Mesenchymal stem cell (in vitro differentiated cells and primary cell): ENCODE measurements at regions not wholly inside any gene's neighbourhood (a gene's known extent, or its start where the extent isn't known, plus 50 kb on each side); places are given as distances from the start of the nearest gene placed in this dataset.

Experiments
- DNase-seq: peaks from one replicate; pipeline ENCODE4 v3.0.0-alpha.2; 2013
- H2AFZ ChIP-seq: one replicate; pipeline ENCODE4 v1.6.1; 2013; ENCODE audit warnings: low read depth, mild to moderate bottlenecking, control low read depth, inconsistent platforms, low read length, moderate library complexity
- H2AK5ac ChIP-seq: 2 replicates; pipeline ENCODE4 v1.6.1; 2013; ENCODE audit warnings: low read length, moderate library complexity, mild to moderate bottlenecking, inconsistent platforms; ENCODE audit not compliant: severe bottlenecking
- H2BK120ac ChIP-seq: one replicate; pipeline ENCODE4 v1.6.1; 2013; ENCODE audit warnings: low read depth, mild to moderate bottlenecking, inconsistent platforms, low read length, moderate library complexity
- H2BK12ac ChIP-seq, 2 experiments: one replicate each; pipeline ENCODE4 v1.6.1; 2013; ENCODE audit warnings: inconsistent platforms in 2 of 2, low read length in 2 of 2, mild to moderate bottlenecking in 2 of 2, moderate library complexity in 2 of 2, control low read depth in 1 of 2
- H2BK15ac ChIP-seq: one replicate; pipeline ENCODE4 v1.6.1; 2013; ENCODE audit warnings: mild to moderate bottlenecking, low read depth, inconsistent platforms; ENCODE audit not compliant: poor library complexity, severe bottlenecking
- H2BK5ac ChIP-seq: 2 replicates; pipeline ENCODE4 v1.6.1; 2013; ENCODE audit warnings: low read depth, mild to moderate bottlenecking, low read length, control low read depth, inconsistent platforms; ENCODE audit not compliant: poor library complexity, severe bottlenecking
- H3K14ac ChIP-seq, 2 experiments: one replicate each; pipeline ENCODE4 v1.6.1; 2013; ENCODE audit warnings: inconsistent platforms in 2 of 2, low read length in 2 of 2, control low read depth in 1 of 2, mild to moderate bottlenecking in 1 of 2, moderate library complexity in 1 of 2
- H3K18ac ChIP-seq, 2 experiments: one replicate each; pipeline ENCODE4 v1.6.1; 2013; ENCODE audit warnings: inconsistent platforms in 2 of 2, low read length in 2 of 2, control low read depth in 1 of 2, low read depth in 1 of 2, mild to moderate bottlenecking in 1 of 2
- H3K23ac ChIP-seq, 2 experiments: one replicate each; pipeline ENCODE4 v1.6.1; 2013; ENCODE audit warnings: inconsistent platforms in 2 of 2, low read length in 2 of 2, mild to moderate bottlenecking in 2 of 2, moderate library complexity in 2 of 2, control low read depth in 1 of 2
- H3K27ac ChIP-seq: 2 replicates; pipeline ENCODE4 v1.5.1; 2013; ENCODE audit warnings: mild to moderate bottlenecking, moderate library complexity, low read length, control low read depth, inconsistent platforms; ENCODE audit not compliant: poor library complexity, severe bottlenecking
- H3K27me3 ChIP-seq, 2 experiments: 2 replicates each; pipeline versions ENCODE4 v1.6.1 to v1.7.0; 2013; ENCODE audit warnings: low read length in 2 of 2, mild to moderate bottlenecking in 2 of 2, moderate library complexity in 2 of 2, control low read depth in 1 of 2, inconsistent platforms in 1 of 2; ENCODE audit not compliant: control insufficient read depth in 1 of 2, insufficient read depth in 1 of 2
- H3K36me3 ChIP-seq, 2 experiments: 2 replicates each; pipeline versions ENCODE4 v1.6.1 to v1.7.0; 2013; ENCODE audit warnings: low read length in 2 of 2, control low read depth in 1 of 2, inconsistent platforms in 1 of 2, low read depth in 1 of 2, mild to moderate bottlenecking in 1 of 2; ENCODE audit not compliant: insufficient read depth in 2 of 2, control insufficient read depth in 1 of 2
- H3K4ac ChIP-seq, 2 experiments: one replicate each; pipeline ENCODE4 v1.6.1; 2013; ENCODE audit warnings: inconsistent platforms in 2 of 2, low read length in 2 of 2, mild to moderate bottlenecking in 2 of 2, moderate library complexity in 2 of 2, control low read depth in 1 of 2, low read depth in 1 of 2
- H3K4me1 ChIP-seq: 2 replicates; pipeline ENCODE4 v1.6.1; 2013; ENCODE audit warnings: low read depth, low read length, control low read depth; ENCODE audit not compliant: control insufficient read depth, insufficient read depth
- H3K4me2 ChIP-seq: 2 replicates; pipeline ENCODE4 v1.6.1; 2013; ENCODE audit warnings: low read length, mild to moderate bottlenecking, inconsistent platforms; ENCODE audit not compliant: poor library complexity, severe bottlenecking
- H3K4me3 ChIP-seq, 2 experiments: 2 replicates each; pipeline versions ENCODE4 v1.5.1 to v1.7.0; 2013; ENCODE audit warnings: low read length in 2 of 2, mild to moderate bottlenecking in 2 of 2, control low read depth in 1 of 2, low read depth in 1 of 2; ENCODE audit not compliant: insufficient read depth in 1 of 2
- H3K79me1 ChIP-seq: replicated peaks from 2 replicates; pipeline ENCODE4 v1.6.1; 2013; ENCODE audit warnings: mild to moderate bottlenecking, control low read depth, low read length, inconsistent platforms; ENCODE audit not compliant: poor library complexity, severe bottlenecking
- H3K9ac ChIP-seq: 2 replicates; pipeline ENCODE4 v1.7.0; 2013; ENCODE audit warnings: mild to moderate bottlenecking, low read length, moderate library complexity
- H3K9me3 ChIP-seq: 2 replicates; pipeline ENCODE4 v1.7.0; 2013; ENCODE audit warnings: mild to moderate bottlenecking, low read length; ENCODE audit not compliant: control insufficient read depth
- H4K8ac ChIP-seq: one replicate; pipeline ENCODE4 v1.6.1; 2013; ENCODE audit warnings: inconsistent platforms, mild to moderate bottlenecking, low read length, moderate library complexity
- H4K91ac ChIP-seq: one replicate; pipeline ENCODE4 v1.6.1; 2013; ENCODE audit warnings: mild to moderate bottlenecking, low read length, inconsistent platforms
- WGBS: methylation state at CpG from one replicate; pipeline ENCODE4 v1.1.7; 2013; ENCODE audit warnings: mixed read lengths; 5-methylcytosine and 5-hydroxymethylcytosine counted together

DNA sequence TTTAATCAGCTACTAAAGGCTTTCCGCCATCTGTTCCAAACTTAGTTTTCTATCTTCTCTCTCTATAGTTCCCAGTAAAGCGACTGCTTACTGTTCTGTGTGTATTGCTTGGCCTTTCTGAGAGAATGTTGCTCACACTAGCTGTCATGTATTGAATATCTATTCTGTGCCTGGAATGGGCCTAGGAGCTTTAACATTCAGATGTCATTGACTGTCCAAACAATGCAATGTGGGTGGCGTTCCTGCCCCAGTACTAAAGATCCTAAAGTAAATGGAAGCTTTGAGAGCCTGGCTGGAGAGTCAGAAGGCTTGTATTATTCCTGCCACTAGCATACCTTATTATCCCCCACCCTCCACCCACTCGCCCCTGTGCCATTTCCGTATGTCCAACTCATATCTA, 163.5 kb downstream of the SDHAF3 start:
- no peak for DNase-seq
- Histone ChIP-seq H3K9me3 (no peaks in the 10 kb centered on the region), H4K8ac (no peak overlapping the region), H2BK15ac (no peak overlapping the region), H3K4me2 (no peak overlapping the region), H2BK12ac (no peak overlapping the region), H3K4me3 (no peak overlapping the region), H2BK120ac (no peak overlapping the region), H3K36me3 (no peaks in the 10 kb centered on the region), H3K27ac (no peak overlapping the region), H2BK5ac (no peak overlapping the region), H2AK5ac (no peak overlapping the region), H3K27me3 (no peaks in the 10 kb centered on the region), H3K4ac (no peak overlapping the region), H3K9ac (no peak overlapping the region), H3K14ac (no peak overlapping the region), H2AFZ (no peak overlapping the region), H4K91ac (no peak overlapping the region), H3K4me1 (no peaks in the 10 kb centered on the region), H3K18ac (no peak overlapping the region), H3K23ac (no peak overlapping the region), H3K79me1 (no peaks in the 10 kb centered on the region)
- WGBS = 78% methylated on average over 5 of the region's 5 CpGs

DNA sequence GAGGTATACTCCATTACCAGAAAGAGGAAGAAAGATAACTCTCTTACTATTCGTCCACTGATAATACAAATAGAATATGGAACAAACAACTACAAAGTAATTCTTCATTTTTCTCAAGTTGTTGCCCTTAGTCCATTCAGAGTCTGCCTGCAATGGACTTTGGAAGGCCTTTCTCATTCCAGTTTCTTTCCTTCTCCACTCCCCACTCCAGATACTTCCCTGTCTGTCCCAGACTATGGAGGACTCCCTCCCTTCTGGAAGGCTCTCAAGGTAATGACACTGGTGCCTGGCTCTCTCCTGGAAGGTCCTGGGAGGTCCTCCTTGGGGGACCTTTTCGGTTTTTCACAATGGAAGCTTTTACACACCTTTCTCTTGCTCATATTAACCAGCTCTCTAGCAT, 167.8 kb downstream of the SDHAF3 start:
- Histone ChIP-seq H3K9me3 (no peaks in the 10 kb centered on the region), H3K4me3 (no peak overlapping the region), H3K9ac (no peak overlapping the region), H2BK15ac (no peak overlapping the region), H3K14ac (no peak overlapping the region), H2BK120ac (no peak overlapping the region), H2AK5ac (no peak overlapping the region), H3K27me3 (no peaks in the 10 kb centered on the region), H3K27ac (no peak overlapping the region), H3K18ac (no peak overlapping the region), H3K4ac (no peak overlapping the region), H3K79me1 (no peaks in the 10 kb centered on the region), H2BK5ac (no peak overlapping the region), H4K8ac (no peak overlapping the region), H3K4me1 (no peaks in the 10 kb centered on the region), H3K4me2 (no peak overlapping the region), H3K36me3 (no peaks in the 10 kb centered on the region), H2BK12ac (no peak overlapping the region), H4K91ac (no peak overlapping the region), H3K23ac (no peak overlapping the region), H2AFZ (no peak overlapping the region)
- no peak for DNase-seq
- WGBS = 65% methylated on average over 1 of the region's 2 CpGs

DNA sequence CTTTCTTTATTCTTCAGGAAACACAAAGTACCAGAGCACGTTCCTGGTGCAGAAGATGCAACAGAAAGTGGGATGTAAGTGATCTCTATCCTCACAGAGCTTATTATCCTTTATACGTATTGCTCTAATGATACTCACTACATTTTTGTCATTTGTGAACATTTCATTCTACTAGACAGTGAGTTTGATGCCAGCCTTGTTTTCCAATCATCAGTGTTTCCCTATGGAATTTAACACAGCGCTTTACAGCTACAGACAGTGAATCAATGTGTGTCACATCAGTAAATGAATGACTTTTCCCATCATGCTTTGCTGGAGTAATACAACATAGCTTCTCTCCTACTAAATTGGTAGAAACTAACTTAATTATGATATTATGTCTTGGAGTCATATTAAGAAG, 175.5 kb downstream of the SDHAF3 start:
- no peak for DNase-seq
- 81% methylated on average over 2 of the region's 3 CpGs for WGBS
- no peaks in the 10 kb centered on the region for H3K9me3 ChIP-seq
- no peak overlapping the region for H2AK5ac ChIP-seq
- no peaks in the 10 kb centered on the region for H3K36me3 ChIP-seq
- no peak overlapping the region for H4K91ac ChIP-seq
- H3K4me1 ChIP-seq = no peaks in the 10 kb centered on the region
- no peak overlapping the region for H3K4me3 ChIP-seq
- H3K27me3 ChIP-seq = no peaks in the 10 kb centered on the region
- no peak overlapping the region for H3K27ac ChIP-seq
- no peak overlapping the region for H3K4me2 ChIP-seq
- no peak overlapping the region for H3K18ac ChIP-seq
- no peak overlapping the region for H3K23ac ChIP-seq
- no peak overlapping the region for H3K9ac ChIP-seq
- H2BK120ac ChIP-seq = no peak overlapping the region
- no peak overlapping the region for H2BK5ac ChIP-seq
- H2BK12ac ChIP-seq = no peak overlapping the region
- no peak overlapping the region for H2AFZ ChIP-seq
- no peaks in the 10 kb centered on the region for H3K79me1 ChIP-seq
- no peak overlapping the region for H3K14ac ChIP-seq
- H2BK15ac ChIP-seq = no peak overlapping the region
- H4K8ac ChIP-seq = no peak overlapping the region
- no peak overlapping the region for H3K4ac ChIP-seq

DNA sequence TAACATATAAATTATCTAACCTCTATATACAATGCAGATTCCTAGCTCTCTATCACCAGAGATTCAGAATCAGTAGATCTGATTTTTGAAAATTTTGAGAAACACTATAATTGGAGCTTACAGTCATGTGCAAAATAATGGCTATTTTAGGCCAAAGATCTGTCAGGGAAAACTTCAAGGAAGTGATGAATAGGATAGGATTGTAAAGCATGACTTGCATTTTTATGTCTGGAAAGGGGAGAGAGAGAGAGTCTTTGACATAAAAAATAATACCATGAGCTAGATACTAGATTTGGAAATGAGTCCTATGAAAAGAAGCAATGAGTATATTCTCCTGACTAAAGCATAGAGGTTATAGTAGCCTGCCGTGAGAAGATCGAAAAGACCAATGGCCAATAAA, 181.1 kb downstream of the SDHAF3 start:
- Histone ChIP-seq H3K4me3 (no peak overlapping the region), H3K79me1 (no peaks in the 10 kb centered on the region), H4K91ac (no peak overlapping the region), H3K9ac (no peak overlapping the region), H3K9me3 (peaks cover 5% of the 10 kb centered on the region), H2BK12ac (no peak overlapping the region), H3K27me3 (no peaks in the 10 kb centered on the region), H3K36me3 (no peaks in the 10 kb centered on the region), H2AK5ac (no peak overlapping the region), H3K4ac (no peak overlapping the region), H2BK15ac (no peak overlapping the region), H2AFZ (no peak overlapping the region), H3K4me1 (no peaks in the 10 kb centered on the region), H3K14ac (no peak overlapping the region), H3K4me2 (no peak overlapping the region), H3K23ac (no peak overlapping the region), H4K8ac (no peak overlapping the region), H3K27ac (no peak overlapping the region), H2BK120ac (no peak overlapping the region), H3K18ac (no peak overlapping the region), H2BK5ac (no peak overlapping the region)
- WGBS = 91% methylated on average over 2 of the region's 2 CpGs
- DNase-seq = peak; percentile 24
